ENCODE measurements at regions not wholly inside any gene's neighbourhood (a gene's known extent, or its start where the extent isn't known, plus 50 kb on each side); places are given as distances from the start of the nearest gene placed in this dataset.

DNA sequence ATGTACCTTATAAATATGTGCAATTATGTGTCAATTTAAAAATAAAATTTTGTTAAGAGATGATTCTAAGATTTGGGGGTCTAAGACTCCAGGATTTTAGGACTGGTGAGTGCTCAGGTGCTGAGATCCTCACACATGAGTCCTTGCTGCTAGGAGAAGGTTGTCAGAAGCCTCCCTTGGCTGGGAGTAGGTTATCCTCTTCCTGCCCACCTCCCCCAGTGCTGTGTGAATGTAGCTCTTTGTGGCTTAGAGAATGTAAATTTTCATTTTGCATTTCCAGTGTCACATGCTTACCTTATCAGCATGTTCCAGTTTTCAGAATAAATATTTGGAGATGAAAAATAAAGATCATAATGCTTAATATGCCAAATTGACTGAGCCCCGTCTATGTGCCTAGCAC, 114.2 kb upstream of the MDM1 start:
- TF ChIP-seq, protein P1, sequence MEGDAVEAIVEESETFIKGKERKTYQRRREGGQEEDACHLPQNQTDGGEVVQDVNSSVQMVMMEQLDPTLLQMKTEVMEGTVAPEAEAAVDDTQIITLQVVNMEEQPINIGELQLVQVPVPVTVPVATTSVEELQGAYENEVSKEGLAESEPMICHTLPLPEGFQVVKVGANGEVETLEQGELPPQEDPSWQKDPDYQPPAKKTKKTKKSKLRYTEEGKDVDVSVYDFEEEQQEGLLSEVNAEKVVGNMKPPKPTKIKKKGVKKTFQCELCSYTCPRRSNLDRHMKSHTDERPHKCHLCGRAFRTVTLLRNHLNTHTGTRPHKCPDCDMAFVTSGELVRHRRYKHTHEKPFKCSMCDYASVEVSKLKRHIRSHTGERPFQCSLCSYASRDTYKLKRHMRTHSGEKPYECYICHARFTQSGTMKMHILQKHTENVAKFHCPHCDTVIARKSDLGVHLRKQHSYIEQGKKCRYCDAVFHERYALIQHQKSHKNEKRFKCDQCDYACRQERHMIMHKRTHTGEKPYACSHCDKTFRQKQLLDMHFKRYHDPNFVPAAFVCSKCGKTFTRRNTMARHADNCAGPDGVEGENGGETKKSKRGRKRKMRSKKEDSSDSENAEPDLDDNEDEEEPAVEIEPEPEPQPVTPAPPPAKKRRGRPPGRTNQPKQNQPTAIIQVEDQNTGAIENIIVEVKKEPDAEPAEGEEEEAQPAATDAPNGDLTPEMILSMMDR (conservative IDR thresholded peaks at IDR 0.05) = no peak
- no peak for TF ChIP-seq ZFX (IDR thresholded peaks at IDR 0.05)

Measured in C4-2B (cell line).